DMS153 (cell line): ENCODE measurements at regions not wholly inside any gene's neighbourhood (a gene's known extent, or its start where the extent isn't known, plus 50 kb on each side); places are given as distances from the start of the nearest gene placed in this dataset.

Experiments used
- DNase-seq: peaks from one replicate; lab custom pipeline; 2025; lab: John Stamatoyannopoulos, UW

DNA sequence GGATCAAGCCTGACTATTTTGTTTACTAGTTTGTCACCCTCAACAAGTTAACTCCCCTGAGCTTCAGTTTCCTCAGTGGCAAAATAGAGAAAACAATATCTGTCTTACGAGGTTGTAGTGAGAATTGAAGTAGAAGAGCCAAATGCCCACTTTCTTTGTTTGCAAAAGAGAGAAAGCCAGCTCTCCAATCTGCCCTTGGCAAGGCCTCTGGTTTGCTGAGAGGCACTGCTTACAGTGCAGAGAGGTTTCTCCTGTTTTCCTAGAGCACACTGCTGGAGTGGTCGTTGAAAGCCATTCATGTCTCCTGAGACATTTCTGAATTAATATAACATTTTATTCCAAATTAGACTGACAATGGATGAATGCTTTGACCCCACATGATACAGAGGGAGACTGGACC is 260.5 kb upstream of the IGF1R start:
- DNase-seq = no peak

DNA sequence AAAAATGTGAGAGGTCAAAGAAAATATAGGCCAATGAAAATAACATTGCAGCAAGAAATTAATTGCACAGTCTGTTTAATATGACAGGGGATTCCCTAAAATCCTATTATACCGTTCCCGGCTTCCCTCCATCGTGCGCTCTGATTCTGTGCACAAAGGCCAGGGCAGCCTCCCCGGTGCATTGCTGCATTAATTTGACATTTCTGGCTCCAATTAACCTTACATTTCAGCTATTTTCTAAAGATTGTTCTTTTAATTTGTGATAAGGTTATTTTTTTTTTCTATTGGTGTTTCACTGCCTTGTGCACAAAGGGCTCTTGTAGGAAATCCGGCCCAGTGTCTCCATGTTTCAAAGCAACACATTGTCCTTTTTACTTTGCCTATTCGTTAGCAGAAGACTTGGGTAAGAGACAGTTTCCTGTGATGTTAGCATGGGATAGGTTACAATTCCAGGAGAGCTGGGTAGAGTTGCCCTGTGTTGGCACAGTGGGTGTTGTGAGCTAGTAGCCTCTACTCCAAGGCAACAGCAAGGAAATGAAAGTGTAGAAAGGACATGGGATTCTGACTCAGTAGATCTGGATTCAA is 257.3 kb upstream of the IGF1R start:
- DNase-seq = no peak

DNA sequence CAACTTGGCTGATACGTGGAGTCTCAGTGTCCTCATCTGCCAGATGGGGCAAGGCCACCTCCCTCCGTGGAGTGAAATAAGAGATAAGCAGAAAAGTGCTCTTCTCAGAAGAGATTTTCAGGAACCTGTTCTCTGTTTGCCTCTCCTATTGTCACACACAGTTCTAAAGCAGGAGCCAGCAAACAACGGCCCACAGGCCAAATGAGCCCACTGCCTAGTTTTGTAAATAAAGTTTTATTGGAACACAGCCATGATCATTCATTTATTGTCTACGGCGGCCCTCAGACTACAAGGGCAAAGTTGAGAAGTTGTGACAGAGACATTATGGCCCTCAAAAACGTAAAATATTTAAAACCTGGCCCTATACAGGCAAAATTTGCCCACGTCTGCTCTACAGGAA is 256.8 kb upstream of the IGF1R start:
- no peak for DNase-seq

DNA sequence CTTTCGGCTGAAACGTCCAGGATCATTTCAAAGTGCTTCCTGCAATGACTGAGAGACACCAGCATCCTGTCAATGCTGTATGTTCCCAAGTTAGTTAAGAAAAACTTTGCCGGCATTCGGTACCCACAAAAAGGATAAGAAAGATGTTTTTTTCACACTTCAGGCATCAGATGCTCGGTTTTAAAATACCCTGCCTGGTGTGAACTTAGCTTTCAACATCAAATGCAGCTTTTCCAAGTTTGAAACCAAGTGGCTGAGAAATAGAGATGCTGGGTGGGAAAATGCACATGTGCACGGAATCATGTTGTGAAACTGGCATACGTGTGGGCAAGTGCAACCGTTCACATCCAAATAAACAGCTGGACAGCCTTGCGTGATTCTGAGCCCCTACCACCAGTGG is 254.9 kb upstream of the IGF1R start:
- DNase-seq = no peak

DNA sequence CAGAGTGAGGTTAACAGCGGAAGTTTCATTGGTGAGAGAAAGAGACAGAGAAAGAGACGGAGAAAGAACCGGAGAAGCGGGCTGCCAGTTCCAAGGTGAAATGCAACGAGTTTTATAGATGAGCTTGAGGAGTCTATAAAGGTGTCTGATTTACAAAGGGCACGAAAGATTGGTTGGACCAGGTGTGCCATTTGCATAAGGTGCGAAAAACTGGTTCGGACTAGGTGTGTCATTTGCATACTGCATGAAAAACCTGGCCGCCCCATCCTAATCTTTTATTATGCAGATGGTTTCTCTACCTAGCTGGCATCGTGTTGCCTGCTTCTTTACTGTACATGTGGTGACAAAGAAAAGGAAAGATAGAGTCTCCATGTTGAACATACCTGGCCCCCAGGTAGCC is 253.8 kb upstream of the IGF1R start:
- no peak for DNase-seq

DNA sequence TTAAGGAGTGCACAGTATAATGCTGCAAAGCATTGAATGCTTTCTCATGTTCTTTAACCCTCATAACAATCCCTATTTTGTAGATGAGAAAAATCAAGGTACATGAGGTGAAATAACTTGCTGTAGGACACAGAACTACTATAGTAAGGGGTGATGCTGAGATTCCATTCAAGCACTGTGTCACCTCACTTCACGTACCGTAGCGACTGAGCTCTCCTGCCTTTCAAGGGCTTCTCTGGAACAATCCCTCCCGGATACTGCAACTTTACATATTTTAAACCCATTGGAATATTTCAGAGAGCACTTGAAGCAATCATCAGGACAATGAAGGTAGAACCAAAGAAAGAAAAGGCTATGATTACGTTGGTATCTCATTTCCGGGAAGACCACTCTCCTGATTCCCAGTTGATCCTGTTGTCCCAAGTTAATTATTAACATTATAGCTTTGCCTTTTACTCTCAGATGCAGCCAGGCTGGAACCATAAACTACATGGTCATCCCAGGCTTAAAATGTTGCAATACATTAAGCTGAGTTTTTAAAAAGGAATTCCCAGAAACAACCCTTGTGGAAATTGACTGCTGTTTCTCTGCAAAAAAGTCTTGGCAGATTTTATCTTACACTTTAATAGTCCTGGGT is 252.2 kb upstream of the IGF1R start:
- no peak for DNase-seq

DNA sequence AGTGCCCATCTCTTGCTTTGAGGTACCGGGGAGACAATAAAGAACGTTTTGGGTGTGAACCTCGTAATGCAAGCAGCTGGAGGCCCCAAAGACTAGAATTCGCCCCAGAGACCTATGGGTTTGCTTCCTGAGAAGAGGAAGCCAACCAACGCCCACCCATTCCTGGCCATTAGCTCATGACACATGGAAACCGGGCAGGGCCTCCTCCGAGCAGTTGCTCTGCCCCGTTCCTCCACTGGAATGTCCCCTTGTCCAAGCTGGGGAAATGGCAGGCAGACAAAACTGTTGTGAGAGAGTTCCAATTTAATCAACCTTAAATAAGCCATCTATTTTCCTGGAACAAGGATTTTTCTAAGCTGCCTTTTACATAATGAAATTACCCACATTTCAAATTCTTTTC is 250.9 kb upstream of the IGF1R start:
- no peak for DNase-seq

DNA sequence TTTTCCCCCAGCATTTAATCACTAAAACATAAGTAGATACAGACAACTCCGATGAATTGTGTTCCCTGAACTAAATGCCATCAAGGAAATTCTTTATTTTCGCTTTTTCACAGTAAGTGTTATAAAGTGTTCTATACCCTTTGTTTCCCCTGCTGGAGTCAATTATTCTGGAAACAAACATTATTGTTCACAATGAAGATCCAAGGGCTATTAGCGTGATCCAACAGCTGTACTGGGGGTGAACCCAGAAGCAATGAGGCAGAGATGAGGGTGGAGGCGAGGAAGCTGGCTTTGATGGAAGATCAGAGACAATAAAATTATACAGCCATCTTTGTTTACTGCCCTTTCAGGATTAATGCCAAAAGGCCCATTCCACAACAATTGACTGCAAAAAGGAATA is 250.3 kb upstream of the IGF1R start:
- DNase-seq = no peak

DNA sequence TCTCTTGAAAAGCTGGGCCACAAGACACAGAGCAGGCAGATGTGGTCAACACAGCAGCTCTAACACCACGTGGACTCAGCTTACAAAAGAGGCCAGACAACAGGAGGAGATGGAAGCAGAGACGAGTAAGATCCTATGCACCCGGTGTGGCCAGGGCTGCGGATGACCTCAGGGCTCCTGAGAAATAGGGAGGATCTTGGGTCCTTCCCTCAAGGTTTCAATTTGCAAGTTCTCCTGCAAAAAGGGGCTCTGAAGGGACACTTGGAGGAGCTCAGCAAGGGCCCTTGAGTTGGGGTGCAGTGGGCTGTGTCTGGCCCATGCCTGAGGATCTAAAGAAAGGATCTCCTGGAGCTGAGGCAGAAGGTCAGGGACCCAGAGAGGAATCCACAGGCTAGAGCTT is 249.5 kb upstream of the IGF1R start:
- no peak for DNase-seq

DNA sequence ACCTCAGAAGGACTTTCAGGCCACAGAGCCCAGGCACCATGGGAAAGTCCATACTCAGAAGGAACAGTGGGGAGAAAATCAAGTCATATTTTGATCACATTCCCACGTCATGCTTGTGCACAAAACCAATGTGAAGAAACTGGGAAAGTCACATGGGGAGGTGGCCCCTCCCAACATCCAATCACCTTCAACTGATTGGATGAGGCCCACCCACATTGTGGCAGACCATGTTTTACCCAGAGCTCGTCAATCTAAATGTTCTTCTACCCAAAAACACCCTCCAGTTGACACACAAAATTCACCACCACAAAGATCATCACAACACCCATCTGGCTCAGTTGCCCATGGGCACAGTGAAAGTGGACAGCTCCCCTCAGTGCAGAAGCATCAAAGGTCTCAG is 248.2 kb upstream of the IGF1R start:
- DNase-seq = no peak

DNA sequence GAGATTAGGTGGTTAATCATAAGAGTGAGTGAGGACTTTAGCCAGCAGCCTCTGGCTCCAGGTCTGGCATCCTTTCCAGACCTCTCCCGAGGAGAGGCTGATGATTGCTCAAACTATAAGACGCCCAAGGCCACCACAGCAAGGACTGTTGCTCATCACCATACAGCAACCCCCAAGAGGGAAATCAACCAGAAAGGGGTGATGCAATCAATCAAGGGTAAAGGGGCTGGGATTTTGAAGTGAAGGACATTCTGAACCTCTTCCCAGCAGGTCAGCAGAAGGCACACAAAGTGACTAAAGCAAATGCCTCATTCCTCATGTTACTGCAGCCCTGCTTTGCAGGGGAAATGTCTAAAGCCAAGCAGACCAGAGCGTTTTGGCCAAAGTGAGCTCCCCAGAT is 247.3 kb upstream of the IGF1R start:
- DNase-seq = no peak

DNA sequence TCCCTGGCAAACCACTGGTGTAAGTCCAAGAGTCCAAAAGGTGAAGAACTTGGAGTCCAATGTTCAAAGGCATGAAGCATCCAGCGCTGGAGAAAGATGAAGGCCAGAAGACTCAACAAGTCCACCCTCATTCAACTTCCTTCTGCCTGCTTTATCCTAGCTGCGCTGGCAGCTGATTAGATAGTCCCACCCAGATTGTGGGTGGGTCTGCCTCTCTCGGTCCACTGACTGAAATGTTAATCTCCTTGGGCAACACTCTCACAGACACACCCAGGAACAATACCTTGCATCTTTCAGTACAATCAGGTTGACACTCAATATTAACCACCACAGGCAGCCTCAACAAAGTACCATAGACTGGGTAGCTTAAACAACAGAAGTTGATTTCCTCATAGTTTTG is 245.9 kb upstream of the IGF1R start:
- DNase-seq = no peak

DNA sequence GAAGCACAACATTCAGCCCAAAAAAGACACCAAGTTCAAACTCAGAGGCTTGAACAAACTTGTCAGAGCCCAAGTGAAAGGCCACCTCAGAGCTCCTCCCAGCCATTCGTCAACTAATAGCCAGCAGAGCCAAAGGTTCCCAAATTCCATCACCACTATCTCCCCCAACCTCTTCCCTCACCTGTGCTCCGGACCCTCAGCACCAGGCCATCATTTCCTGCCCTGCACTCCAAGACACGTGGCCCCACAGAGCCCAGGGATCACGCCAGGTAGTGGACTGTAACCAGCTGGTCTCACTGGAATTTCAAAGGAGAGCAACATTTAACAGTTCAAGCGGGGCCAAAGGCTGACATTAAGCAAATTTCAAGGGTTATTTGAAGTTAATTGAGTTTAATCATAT is 245.2 kb upstream of the IGF1R start:
- DNase-seq = no peak

DNA sequence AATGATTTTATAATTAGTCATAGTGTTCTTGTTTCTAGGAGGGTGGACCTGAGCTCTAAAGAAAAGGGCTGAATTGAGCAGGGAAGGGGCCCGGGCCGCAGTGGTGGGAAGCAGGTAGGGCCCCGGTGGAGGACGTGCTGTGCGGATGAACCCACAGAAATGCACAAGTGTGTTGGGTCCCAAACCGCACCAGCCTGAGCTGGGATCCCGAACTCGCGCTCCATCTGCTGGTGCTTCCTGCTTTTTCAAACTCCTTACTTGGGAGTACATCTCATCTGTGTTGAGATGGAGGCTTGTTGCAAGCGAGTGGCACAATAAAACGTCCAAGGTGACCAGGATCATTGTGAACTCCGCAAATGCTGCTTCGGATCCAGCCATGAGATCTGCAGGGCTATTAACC is 244.8 kb upstream of the IGF1R start:
- DNase-seq = no peak

DNA sequence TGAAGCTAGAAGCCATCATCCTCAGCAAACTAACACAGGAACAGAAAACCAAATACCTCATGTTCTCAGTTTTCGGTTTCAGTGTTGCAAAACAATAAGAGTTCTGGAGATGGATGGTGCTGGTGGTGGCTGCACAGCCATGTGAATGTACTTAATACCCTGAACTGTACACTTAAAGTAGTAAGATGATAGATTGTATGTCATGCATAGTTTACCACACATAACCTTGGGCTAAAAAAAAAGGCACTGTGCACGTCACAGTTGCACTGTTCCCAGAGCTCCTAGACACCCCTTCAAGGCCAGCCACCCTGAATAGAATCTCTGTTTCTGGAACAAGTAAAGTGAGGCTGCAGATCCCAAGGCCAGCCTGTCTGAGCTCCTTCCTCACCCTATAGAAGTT is 243.3 kb upstream of the IGF1R start:
- DNase-seq = no peak

DNA sequence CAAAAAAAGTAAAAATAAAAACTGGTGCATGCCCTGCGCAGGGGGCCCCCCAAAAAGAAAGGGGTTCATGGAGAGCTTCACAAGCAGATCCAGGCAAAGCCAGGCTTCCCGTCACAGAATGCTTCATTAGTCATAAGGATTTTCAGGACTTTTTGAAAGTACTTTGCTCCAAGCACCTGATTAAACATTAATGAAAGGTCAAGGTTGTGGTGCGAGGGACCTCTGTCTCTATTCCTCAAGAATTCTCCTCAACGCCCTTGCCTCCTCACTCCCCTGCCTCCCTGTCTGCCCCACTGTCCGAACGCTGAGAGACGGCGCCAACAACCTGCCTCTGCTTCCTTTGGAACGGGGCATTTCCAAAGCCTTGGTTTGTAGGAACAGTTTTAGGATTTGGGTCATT is 240.1 kb upstream of the IGF1R start:
- no peak for DNase-seq

DNA sequence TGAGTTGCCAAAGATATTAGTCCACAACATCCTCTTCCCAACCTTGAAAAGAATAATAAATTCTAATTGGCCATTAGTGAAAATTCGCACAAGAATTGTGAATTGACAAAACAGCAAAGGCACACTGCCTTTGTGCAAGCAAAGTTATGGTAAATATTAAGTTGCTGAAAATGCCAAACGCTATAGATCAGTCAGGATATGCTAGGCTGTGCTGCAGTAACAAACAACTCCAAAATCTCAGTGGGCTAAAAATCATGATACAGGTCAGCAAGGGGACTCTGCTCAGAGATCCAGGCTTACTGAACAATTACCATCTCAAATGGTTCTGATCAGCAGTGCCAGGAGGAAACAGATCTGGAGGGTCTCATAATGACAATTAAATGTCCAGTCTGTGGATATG is 238.0 kb upstream of the IGF1R start:
- no peak for DNase-seq

DNA sequence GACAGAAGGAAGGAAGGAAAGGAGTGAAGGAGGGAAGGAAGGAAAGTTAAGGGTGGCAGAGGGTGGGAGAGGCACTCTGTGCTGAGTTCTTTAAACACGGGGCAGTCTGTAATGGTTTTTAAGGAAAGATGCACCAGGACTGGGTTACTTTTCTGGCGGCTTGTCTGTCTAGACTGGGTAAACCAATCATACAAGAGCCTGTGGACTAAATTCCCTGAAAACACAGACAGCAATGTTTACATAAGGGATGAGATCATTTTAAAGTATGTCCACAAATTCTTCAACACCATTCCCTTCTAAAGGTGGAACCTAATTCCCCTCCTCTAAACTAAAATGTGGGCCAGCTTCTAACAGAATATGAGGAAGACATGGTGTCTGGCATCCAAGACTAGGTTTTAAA is 235.5 kb upstream of the IGF1R start:
- no peak for DNase-seq

DNA sequence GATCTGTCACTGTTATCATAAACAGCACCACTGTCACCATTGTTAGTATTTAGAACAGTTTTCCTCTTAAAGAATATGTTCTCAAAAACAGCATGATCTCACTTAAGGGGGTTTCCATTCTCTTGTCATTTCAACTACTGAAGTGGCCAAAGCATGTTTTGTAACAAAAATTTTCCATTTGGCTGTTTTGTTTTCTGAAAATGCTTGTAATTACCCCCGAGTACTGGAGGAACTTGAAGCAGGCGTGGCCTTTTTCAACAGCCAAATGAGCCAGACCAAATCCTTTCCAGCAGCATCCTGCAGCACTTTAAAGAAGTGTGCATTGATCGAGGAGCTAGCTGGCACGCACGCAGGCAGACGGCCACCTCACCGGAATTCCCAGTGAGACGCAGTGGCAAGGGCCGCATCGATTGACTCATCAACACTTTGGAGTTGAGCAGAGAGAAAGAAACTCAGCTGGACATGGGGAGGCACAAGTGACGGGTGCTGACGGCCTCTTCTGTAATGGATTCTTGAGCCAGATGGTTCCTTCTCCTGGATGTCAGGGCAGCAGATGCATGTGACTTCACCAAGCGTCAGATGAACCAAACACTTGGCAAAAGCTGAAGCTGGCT is 234.3 kb upstream of the IGF1R start:
- DNase-seq = no peak

DNA sequence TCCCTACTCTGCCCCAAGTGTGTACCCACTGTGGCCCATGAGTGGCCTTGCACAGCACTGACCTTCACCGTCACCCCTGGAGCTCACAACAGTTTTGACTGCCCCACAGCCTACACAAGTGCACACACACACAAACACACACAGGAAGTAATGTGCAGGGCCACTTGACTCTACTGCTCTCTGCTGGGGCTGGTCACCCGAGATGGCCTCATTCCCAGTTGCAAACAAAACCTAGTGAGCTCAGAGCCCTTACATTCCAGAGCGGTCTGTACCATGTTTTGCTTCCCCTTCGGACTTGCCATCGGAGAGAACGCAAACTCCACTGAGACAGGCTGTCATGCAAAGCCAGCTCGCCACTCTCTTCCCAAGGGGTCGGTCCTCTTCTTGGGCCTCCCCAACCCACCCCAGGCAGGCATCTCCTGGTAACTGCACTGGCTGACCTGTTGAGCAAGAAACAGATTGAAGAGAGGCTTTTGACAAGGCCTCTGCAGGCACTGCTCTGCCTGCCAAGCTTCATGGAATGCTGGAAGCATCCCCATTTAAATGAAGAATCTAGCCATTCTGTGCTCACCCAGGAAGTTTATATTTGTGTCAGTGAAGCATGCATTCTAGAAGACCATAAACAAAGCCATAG is 232.0 kb upstream of the IGF1R start:
- no peak for DNase-seq

DNA sequence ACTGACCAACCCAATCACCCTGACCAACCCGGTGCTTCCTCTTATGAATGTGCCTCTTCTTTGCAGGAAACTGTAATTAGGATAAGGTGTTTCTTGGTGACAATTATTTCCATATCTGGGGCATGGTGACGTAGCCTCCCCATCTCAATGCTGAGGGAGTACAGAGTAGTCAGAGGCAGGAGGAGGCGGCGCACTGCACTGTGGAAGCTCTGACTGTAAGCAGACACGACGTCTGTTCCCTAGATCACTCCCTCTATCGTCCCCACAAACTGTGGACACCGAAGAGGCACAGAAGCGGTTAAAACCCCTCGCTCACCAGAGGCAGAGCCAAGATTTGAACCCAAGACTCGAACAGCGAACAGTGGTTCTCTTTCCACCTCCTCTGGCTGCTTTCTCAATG is 231.0 kb upstream of the IGF1R start:
- no peak for DNase-seq

DNA sequence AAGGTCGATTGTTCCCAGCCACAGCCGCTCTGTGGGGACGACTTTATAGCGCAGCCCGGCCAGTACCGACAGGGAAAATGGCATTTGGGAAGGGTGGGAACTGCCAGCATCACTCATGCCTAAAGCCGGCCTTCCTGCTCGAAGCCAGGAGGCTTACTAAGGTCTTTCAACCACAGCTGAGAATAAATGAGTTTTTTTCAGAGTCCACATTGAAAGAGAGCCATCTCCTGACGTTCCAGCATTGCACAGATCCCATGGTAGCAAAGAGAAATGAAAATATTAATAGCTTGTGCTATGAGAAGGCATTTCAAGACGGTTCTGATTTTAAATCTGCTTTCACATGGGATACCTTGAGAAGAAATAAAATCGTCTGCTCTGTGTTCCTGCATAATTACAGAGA is 230.2 kb upstream of the IGF1R start:
- no peak for DNase-seq

DNA sequence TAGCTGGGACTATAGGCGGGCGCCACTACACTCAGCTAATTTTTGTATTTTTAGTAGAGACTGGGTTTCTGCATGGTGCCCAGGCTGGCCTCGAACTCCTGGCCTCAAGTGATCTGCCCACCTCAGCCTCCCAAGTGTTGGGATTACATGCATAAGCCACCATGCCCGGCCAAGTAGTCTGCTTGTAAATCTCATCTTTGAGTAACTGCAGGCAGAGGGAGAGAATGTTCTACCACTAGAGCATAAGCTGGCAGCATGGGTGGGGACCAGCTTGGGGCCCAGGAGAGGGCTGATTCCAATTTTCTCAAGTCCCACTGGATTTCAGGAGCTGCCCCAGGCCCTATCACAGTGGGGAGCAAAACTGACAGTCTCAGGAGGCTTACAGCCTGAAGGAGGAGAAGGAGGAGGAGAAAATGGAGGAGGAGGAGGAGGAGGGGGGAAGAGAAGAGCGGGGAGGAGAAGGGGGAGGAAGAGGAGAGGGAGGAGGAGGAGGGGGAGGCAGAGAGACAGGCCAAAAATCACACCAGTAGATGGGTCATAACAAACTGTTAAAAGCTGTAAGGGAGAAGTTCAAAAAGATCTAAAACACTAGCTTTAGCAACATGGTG is 229.1 kb upstream of the IGF1R start:
- DNase-seq = no peak
